Left ventricle myocardium inferior (tissue), 1 donor: ENCODE measurements at regions not wholly inside any gene's neighbourhood (a gene's known extent, or its start where the extent isn't known, plus 50 kb on each side); places are given as distances from the start of the nearest gene placed in this dataset.

Experiments used
- DNase-seq: peaks from one replicate; pipeline ENCODE4 v3.0.0-alpha.2; 2020
- H3K27ac ChIP-seq: fragments of 200-600 bp; replicated peaks from 2 replicates; pipeline ENCODE4 v1.8.0; 2021
- H3K27me3 ChIP-seq: fragments of 200-600 bp; 2 replicates; pipeline ENCODE4 v1.8.0; 2021; ENCODE audit warnings: low read depth
- H3K36me3 ChIP-seq: fragments of 200-600 bp; 2 replicates; pipeline ENCODE4 v1.8.0; 2021
- H3K4me1 ChIP-seq: fragments of 200-600 bp; 2 replicates; pipeline ENCODE4 v1.8.0; 2021
- H3K4me3 ChIP-seq: fragments of 200-600 bp; 2 replicates; pipeline ENCODE4 v1.8.0; 2021; ENCODE audit warnings: mild to moderate bottlenecking, moderate library complexity
- H3K9me3 ChIP-seq: fragments of 200-600 bp; replicated peaks from 2 replicates; pipeline ENCODE4 v1.8.0; 2021
- CTCF ChIP-seq: fragments of 200-600 bp; IDR thresholded peaks from 2 replicates; pipeline ENCODE4 v1.8.0; 2021; ENCODE audit warnings: antibody characterized with exemption, mild to moderate bottlenecking, borderline replicate concordance
- intact Hi-C: fragments of 100-400 bp; cut with micrococcal nuclease; formaldehyde crosslinking; loops from one replicate; pipeline ENCODE4 v1.11.0; 2022
- donor health status: DM: no; HTN: yes; CAD: no; lungs with severe emphysema.

GRCh38 chr7:96589038-96589437 is 120.6 kb downstream of the SEM1 start:
- intact Hi-C loops: no loop called here
- H3K36me3 ChIP-seq: no peaks in the 10 kb centered on the region
- no peaks in the 10 kb centered on the region for H3K27me3 ChIP-seq
- no peak overlapping the region for H3K27ac ChIP-seq
- no peaks in the 10 kb centered on the region for H3K4me1 ChIP-seq
- TF ChIP-seq CTCF: no peak
- DNase-seq: no peak
- H3K9me3 ChIP-seq: peaks cover under 1% of the 10 kb centered on the region
- no peak overlapping the region for H3K4me3 ChIP-seq

GRCh38 chr7:96579119-96579518 is 130.5 kb downstream of the SEM1 start:
- Histone ChIP-seq H3K27me3 (no peaks in the 10 kb centered on the region), H3K36me3 (no peaks in the 10 kb centered on the region), H3K4me1 (no peaks in the 10 kb centered on the region), H3K9me3 (peaks cover 18% of the 10 kb centered on the region), H3K4me3 (no peak overlapping the region), H3K27ac (no peak overlapping the region)
- no peak for TF ChIP-seq CTCF
- DNase-seq: no peak
- intact Hi-C loops: no loop called here

DNA sequence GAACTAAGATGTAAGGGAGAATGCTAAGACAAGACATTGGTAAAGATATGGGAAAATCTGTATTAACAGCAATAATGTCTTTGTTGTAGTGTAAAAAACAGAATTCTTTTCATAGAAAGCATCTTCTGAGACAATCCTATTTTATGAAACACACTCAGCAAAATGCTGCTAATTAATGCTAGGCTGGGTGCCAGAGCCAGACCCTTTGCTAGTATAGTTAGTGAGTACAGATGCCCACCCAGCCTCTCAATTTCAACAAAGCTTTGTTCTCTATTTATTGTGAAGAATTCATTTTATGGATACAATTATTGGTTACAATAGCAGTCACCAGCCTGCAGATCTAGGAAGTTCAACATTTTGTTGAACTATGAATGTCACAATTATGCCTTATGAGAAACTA is 131.0 kb downstream of the SEM1 start:
- intact Hi-C loops: no loop called here
- no peak overlapping the region for H3K4me3 ChIP-seq
- no peak overlapping the region for H3K27ac ChIP-seq
- no peak for DNase-seq
- no peaks in the 10 kb centered on the region for H3K27me3 ChIP-seq
- no peaks in the 10 kb centered on the region for H3K36me3 ChIP-seq
- no peak for TF ChIP-seq CTCF
- H3K9me3 ChIP-seq: peaks cover 14% of the 10 kb centered on the region
- no peaks in the 10 kb centered on the region for H3K4me1 ChIP-seq

- Histone ChIP-seq H3K4me1 (no peaks in the 10 kb centered on the region), H3K4me3 (no peak overlapping the region), H3K27ac (no peak overlapping the region), H3K9me3 (no peaks in the 10 kb centered on the region), H3K27me3 (no peaks in the 10 kb centered on the region), H3K36me3 (no peaks in the 10 kb centered on the region)
- intact Hi-C loops: no loop called here
- no peak for TF ChIP-seq CTCF
- DNase-seq: no peak
Measured at GRCh38 chr7:96563409-96563808, 146.2 kb downstream of the SEM1 start.

GRCh38 chr7:96562966-96563365 is 146.7 kb downstream of the SEM1 start:
- TF ChIP-seq CTCF: no peak
- DNase-seq: no peak
- Histone ChIP-seq H3K4me3 (no peak overlapping the region), H3K4me1 (no peaks in the 10 kb centered on the region), H3K36me3 (no peaks in the 10 kb centered on the region), H3K27me3 (no peaks in the 10 kb centered on the region), H3K9me3 (no peaks in the 10 kb centered on the region), H3K27ac (no peak overlapping the region)
- intact Hi-C loops: no loop called here

DNA sequence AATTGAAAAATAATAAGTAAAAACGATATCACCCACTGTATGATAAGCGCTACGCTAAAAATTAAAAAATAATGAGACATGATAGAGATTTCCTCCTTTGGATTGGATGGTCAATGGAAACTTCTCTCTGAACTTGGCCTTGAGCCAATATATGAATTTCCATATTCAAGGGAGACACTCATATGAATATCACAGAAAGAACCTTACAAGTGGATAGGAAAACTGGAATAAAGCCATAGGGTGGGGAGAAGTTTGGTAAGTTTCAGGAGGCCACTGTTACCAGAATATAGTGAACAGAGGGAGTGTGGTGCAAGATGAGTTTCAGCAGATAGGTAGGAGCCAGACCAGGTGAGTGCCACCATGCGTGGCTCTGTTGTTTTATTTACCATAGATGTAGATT is 147.2 kb downstream of the SEM1 start:
- no peaks in the 10 kb centered on the region for H3K9me3 ChIP-seq
- H3K27me3 ChIP-seq: no peaks in the 10 kb centered on the region
- H3K27ac ChIP-seq: no peak overlapping the region
- intact Hi-C loops: no loop called here
- H3K4me1 ChIP-seq: no peaks in the 10 kb centered on the region
- TF ChIP-seq CTCF: no peak
- DNase-seq: no peak
- H3K36me3 ChIP-seq: no peaks in the 10 kb centered on the region
- no peak overlapping the region for H3K4me3 ChIP-seq
